IMR-90 (cell line): ENCODE measurements at regions not wholly inside any gene's neighbourhood (a gene's known extent, or its start where the extent isn't known, plus 50 kb on each side); places are given as distances from the start of the nearest gene placed in this dataset.

Experiments used
- ATAC-seq: fragments of 200-7000 bp; cut with Tn5 transposase; 2 replicates; pipeline ENCODE4 v1.9.1; 2020; ENCODE audit warnings: low read depth, mild to moderate bottlenecking, moderate library complexity
- BruUV-seq: library from RNA; stranded (reverse); fragments of 400-500 nt; replicated peaks from 2 replicates; lab custom pipeline; 2021; lab: Mats Ljungman, UMichigan
- CTCF ChIA-PET: fragments of 300-600 bp; formaldehyde crosslinking; extraction: SDS; loops from one replicate; lab custom pipeline; 2021; ENCODE audit warnings: antibody characterized with exemption; lab: Yijun Ruan, JAX
- POLR2A ChIA-PET: fragments of 300-600 bp; sonication (Branson Sonifier 250); formaldehyde crosslinking; loops from one replicate; lab custom pipeline; 2022; ENCODE audit warnings: antibody characterized with exemption; ENCODE audit not compliant: unreplicated experiment; lab: Charles Lee
- DNase-seq: peaks from one replicate; pipeline ENCODE4 v3.0.0; 2013
- H2AFZ ChIP-seq: replicated peaks from 2 replicates; pipeline ENCODE3; 2013; ENCODE audit warnings: low read length, mild to moderate bottlenecking; ENCODE audit not compliant: poor library complexity
- H2AK5ac ChIP-seq: 2 replicates; pipeline ENCODE4 v1.6.1; 2013; ENCODE audit warnings: low read depth, low read length, inconsistent platforms
- H2AK9ac ChIP-seq: replicated peaks from 2 replicates; pipeline ENCODE3; 2013; ENCODE audit warnings: mild to moderate bottlenecking, low read depth, low read length, moderate library complexity; ENCODE audit not compliant: poor library complexity
- H2BK120ac ChIP-seq: 2 replicates; pipeline ENCODE4 v1.6.1; 2013; ENCODE audit warnings: low read depth, low read length, inconsistent platforms
- H2BK15ac ChIP-seq: 3 replicates; pipeline ENCODE4 v1.6.1; 2013; ENCODE audit warnings: low read depth, low read length, inconsistent platforms
- H2BK20ac ChIP-seq: 2 replicates; pipeline ENCODE4 v1.6.1; 2013; ENCODE audit warnings: low read depth, mild to moderate bottlenecking, inconsistent platforms, low read length, moderate library complexity
- H2BK5ac ChIP-seq: 2 replicates; pipeline ENCODE4 v1.6.1; 2013; ENCODE audit warnings: mild to moderate bottlenecking, low read depth, low read length, inconsistent platforms; ENCODE audit not compliant: poor library complexity, severe bottlenecking
- H3K14ac ChIP-seq: replicated peaks from 2 replicates; pipeline ENCODE4 v1.6.1; 2013; ENCODE audit warnings: low read depth, low read length, inconsistent platforms
- H3K18ac ChIP-seq: 2 replicates; pipeline ENCODE4 v1.6.1; 2013; ENCODE audit warnings: low read depth, low read length, control low read depth
- H3K23ac ChIP-seq: 2 replicates; pipeline ENCODE4 v1.6.1; 2013; ENCODE audit warnings: low read depth, low read length, inconsistent platforms
- H3K27ac ChIP-seq: 2 replicates; pipeline ENCODE4 v1.5.1; 2013; ENCODE audit warnings: mild to moderate bottlenecking, control low read depth, low read length; ENCODE audit not compliant: insufficient read depth
- H3K27me3 ChIP-seq: 2 replicates; pipeline ENCODE4 v1.6.1; 2013; ENCODE audit warnings: low read length; ENCODE audit not compliant: control insufficient read depth, insufficient read depth
- H3K36me3 ChIP-seq: 2 replicates; pipeline ENCODE4 v1.6.1; 2013; ENCODE audit warnings: low read length, mixed read lengths; ENCODE audit not compliant: control insufficient read depth, insufficient read depth
- H3K4ac ChIP-seq: 2 replicates; pipeline ENCODE4 v1.6.1; 2013; ENCODE audit warnings: low read depth, low read length, inconsistent platforms
- H3K4me1 ChIP-seq: 2 replicates; pipeline ENCODE4 v1.6.1; 2013; ENCODE audit warnings: low read length, mixed read lengths; ENCODE audit not compliant: control insufficient read depth, insufficient read depth
- H3K4me2 ChIP-seq: 2 replicates; pipeline ENCODE4 v1.6.1; 2013; ENCODE audit warnings: low read depth, mild to moderate bottlenecking, control low read depth, low read length, moderate library complexity
- H3K4me3 ChIP-seq: 2 replicates; pipeline ENCODE4 v1.5.1; 2013; ENCODE audit warnings: low read depth, mild to moderate bottlenecking, control low read depth, low read length, moderate library complexity; ENCODE audit not compliant: insufficient read depth
- H3K56ac ChIP-seq: 2 replicates; pipeline ENCODE4 v1.6.1; 2013; ENCODE audit warnings: low read length, inconsistent platforms; ENCODE audit not compliant: insufficient read depth; ENCODE audit errors: extremely low read depth
- H3K79me1 ChIP-seq, 2 experiments: 2 replicates each; pipeline ENCODE4 v1.6.1; 2013; ENCODE audit warnings: low read length in 2 of 2, inconsistent platforms in 1 of 2, low read depth in 1 of 2
- H3K9ac ChIP-seq: 2 replicates; pipeline ENCODE4 v1.6.1; 2013; ENCODE audit warnings: low read depth, low read length, control low read depth
- H3K9me1 ChIP-seq: 2 replicates; pipeline ENCODE4 v1.6.1; 2013; ENCODE audit warnings: low read length, inconsistent platforms; ENCODE audit not compliant: insufficient read depth
- H3K9me3 ChIP-seq: 2 replicates; pipeline ENCODE4 v1.6.1; 2013; ENCODE audit warnings: low read length; ENCODE audit not compliant: control insufficient read depth, insufficient read depth
- H4K20me1 ChIP-seq: 2 replicates; pipeline ENCODE4 v1.6.1; 2013; ENCODE audit warnings: low read length, inconsistent platforms; ENCODE audit not compliant: insufficient read depth
- H4K5ac ChIP-seq: 2 replicates; pipeline ENCODE4 v1.6.1; 2013; ENCODE audit warnings: mild to moderate bottlenecking, low read depth, low read length, control low read depth
- H4K8ac ChIP-seq, 2 experiments: 2 replicates each; pipeline ENCODE4 v1.6.1; 2013; ENCODE audit warnings: low read depth in 2 of 2, low read length in 2 of 2, control low read depth in 1 of 2, inconsistent platforms in 1 of 2
- H4K91ac ChIP-seq: 2 replicates; pipeline ENCODE4 v1.6.1; 2013; ENCODE audit warnings: low read depth, low read length, inconsistent platforms; ENCODE audit not compliant: insufficient read depth
- BHLHE40 ChIP-seq: fragments of 150-350 bp; IDR thresholded peaks from 2 replicates; pipeline ENCODE4 v1.6.1; 2016; ENCODE audit warnings: mild to moderate bottlenecking, low read depth, low read length
- CEBPB ChIP-seq: IDR thresholded peaks from 2 replicates; pipeline ENCODE4 v1.6.1; 2012; ENCODE audit warnings: low read depth, low read length, improper control_type of control experiment
- CHD1 ChIP-seq: IDR thresholded peaks from 2 replicates; pipeline ENCODE4 v1.6.1; 2012; ENCODE audit warnings: low read depth, low read length, improper control_type of control experiment
- ELK1 ChIP-seq: fragments of 150-350 bp; IDR thresholded peaks from 2 replicates; pipeline ENCODE4 v1.6.1; 2016; ENCODE audit warnings: low read depth, mild to moderate bottlenecking, low read length, moderate library complexity, borderline replicate concordance
- FOS ChIP-seq: fragments of 150-350 bp; IDR thresholded peaks from 2 replicates; pipeline ENCODE4 v1.6.1; 2016; ENCODE audit warnings: low read depth, low read length
- MAFK ChIP-seq: IDR thresholded peaks from 2 replicates; pipeline ENCODE4 v1.6.1; 2012; ENCODE audit warnings: low read depth, low read length, improper control_type of control experiment
- MAZ ChIP-seq: IDR thresholded peaks from 2 replicates; pipeline ENCODE4 v1.6.1; 2012; ENCODE audit warnings: low read depth, mild to moderate bottlenecking, low read length, improper control_type of control experiment, moderate library complexity, borderline replicate concordance
- MXI1 ChIP-seq: IDR thresholded peaks from 2 replicates; pipeline ENCODE4 v1.6.1; 2012; ENCODE audit warnings: low read depth, mild to moderate bottlenecking, low read length, moderate library complexity, borderline replicate concordance
- NFE2L2 ChIP-seq: fragments of 150-350 bp; IDR thresholded peaks from 2 replicates; pipeline ENCODE4 v1.6.1; 2016; ENCODE audit warnings: low read depth, mild to moderate bottlenecking, low read length
- POLR2A ChIP-seq: IDR thresholded peaks from 2 replicates; pipeline ENCODE4 v1.6.1; 2012; ENCODE audit warnings: mild to moderate bottlenecking, low read depth, low read length
- RAD21 ChIP-seq: IDR thresholded peaks from 2 replicates; pipeline ENCODE4 v1.6.1; 2012; ENCODE audit warnings: low read length, improper control_type of control experiment
- RCOR1 ChIP-seq: IDR thresholded peaks from 2 replicates; pipeline ENCODE4 v1.6.1; 2012; ENCODE audit warnings: mild to moderate bottlenecking, low read length, improper control_type of control experiment; ENCODE audit not compliant: insufficient replicate concordance
- RFX5 ChIP-seq: IDR thresholded peaks from 2 replicates; pipeline ENCODE4 v1.8.0; 2012; ENCODE audit warnings: low read depth, mild to moderate bottlenecking, low read length, moderate library complexity
- SMC3 ChIP-seq: fragments of 150-350 bp; IDR thresholded peaks from 2 replicates; pipeline ENCODE4 v1.6.1; 2016; ENCODE audit warnings: low read depth, mild to moderate bottlenecking, antibody characterized with exemption, low read length, moderate library complexity
- USF2 ChIP-seq: fragments of 150-350 bp; IDR thresholded peaks from 2 replicates; pipeline ENCODE4 v1.6.1; 2017; ENCODE audit warnings: mild to moderate bottlenecking, antibody characterized with exemption, low read length, low read depth
- WGBS, 2 experiments: methylation state at CpG; one replicate each; pipeline versions ENCODE4 v1.1.5 to v1.1.7; 2013; ENCODE audit warnings: missing lambda C conversion rate in 2 of 2; ENCODE audit not compliant: insufficient read length in 1 of 2; ENCODE audit errors: extremely low coverage in 2 of 2; 5-methylcytosine and 5-hydroxymethylcytosine counted together
- dilution Hi-C: fragments of 300-500 bp; cut with HindIII; formaldehyde crosslinking; loops from one replicate; pipeline ENCODE4 v1.14.3; 2018; ENCODE audit warnings: low sequenced_read_pairs; ENCODE audit not compliant: unreplicated experiment
- in situ Hi-C: fragments of 300-500 bp; cut with MboI; formaldehyde crosslinking; loops from 3 replicates; pipeline ENCODE4 v1.14.3; 2019; ENCODE audit warnings: low sequenced_read_pairs, inconsistent platforms, mixed read lengths
- intact Hi-C: fragments of 100-400 bp; cut with micrococcal nuclease; formaldehyde crosslinking; loops from 2 replicates; pipeline ENCODE4 v1.10.0; 2022
- TF ChIP-seq, protein P1 (sequence below): conservative IDR thresholded peaks from 2 replicates; pipeline ENCODE4 v1.5.1; 2012; ENCODE audit warnings: mild to moderate bottlenecking, low read depth, low read length, improper control_type of control experiment

DNA sequence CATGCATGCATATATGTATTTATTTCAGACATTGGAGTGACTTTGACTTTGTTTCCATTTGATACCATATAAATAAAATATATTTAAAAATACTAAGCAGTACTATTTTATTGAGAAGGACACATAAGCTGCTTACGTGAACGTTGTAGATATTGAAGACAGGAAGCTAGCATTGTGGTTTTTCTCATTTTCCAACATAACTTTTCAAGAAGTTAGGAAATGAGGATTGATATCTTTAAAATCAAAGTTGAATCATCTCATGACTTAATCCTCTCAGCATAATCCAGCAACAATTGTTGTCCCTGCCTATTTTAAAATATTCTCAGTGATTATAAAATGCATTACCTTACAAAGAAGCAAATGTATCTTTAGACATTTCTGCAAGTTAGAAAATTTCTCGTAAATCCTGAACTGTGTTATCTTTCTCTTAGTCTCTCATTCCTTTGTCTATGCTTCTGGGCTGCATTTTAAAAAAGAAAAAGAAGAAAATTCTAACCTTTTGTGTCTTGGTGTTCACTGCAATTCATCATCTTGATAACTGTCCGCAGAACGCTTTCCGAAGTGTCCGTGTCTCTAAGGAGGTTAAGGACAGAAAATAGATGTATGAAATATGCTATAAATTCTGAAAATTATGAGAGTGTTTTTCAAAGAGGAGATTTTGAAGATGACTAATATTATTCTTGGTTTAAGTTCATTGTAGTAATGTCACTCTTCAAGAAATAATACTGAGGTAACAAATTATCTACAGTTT is 1089.9 kb upstream of the CDH6 start:
- Histone ChIP-seq H3K4me1 (no peaks in the 10 kb centered on the region), H3K9ac (no peak overlapping the region), H3K56ac (no peak overlapping the region), H3K79me1 (no peaks in the 10 kb centered on the region), H3K27ac (no peak overlapping the region), H3K27me3 (no peaks in the 10 kb centered on the region), H3K23ac (no peak overlapping the region), H2AK9ac (no peak overlapping the region), H3K9me3 (peaks cover 4% of the 10 kb centered on the region; the same call in 1 of the 2 replicates), H2AFZ (no peak overlapping the region), H3K36me3 (no peaks in the 10 kb centered on the region), H3K4me2 (no peak overlapping the region), H4K91ac (no peak overlapping the region), H4K5ac (no peak overlapping the region), H2BK5ac (no peak overlapping the region), H2AK5ac (no peak overlapping the region), H4K20me1 (no peaks in the 10 kb centered on the region), H3K4ac (no peak overlapping the region), H3K4me3 (no peak overlapping the region), H4K8ac (no peak overlapping the region), H3K14ac (no peak overlapping the region), H2BK120ac (no peak overlapping the region), H2BK15ac (no peak overlapping the region), H3K9me1 (no peaks in the 10 kb centered on the region), H2BK20ac (no peak overlapping the region), H3K18ac (no peak overlapping the region)
- ChIA-PET CTCF (interaction anchor here (0.5 to 0.6 kb wide), 3 partner anchors 10 to 1127 kb away, joined by 3 to 6 read pairs (median 3); no protein-coding TSS in a partner anchor), POLR2A (no interaction called here)
- DNase-seq (no peak), ATAC-seq (no peak)
- no CpG with 5 or more reads among the region's 7 CpGs for WGBS, 2 experiments
- intact Hi-C loops, result no loop called here
- no TSS peak for BruUV-seq
- TF ChIP-seq FOS (no peak), MXI1 (no peak), RAD21 (no peak), MAFK (no peak), RFX5 (no peak), CEBPB (no peak), CHD1 (no peak), BHLHE40 (no peak), RCOR1 (no peak), MAZ (no peak), SMC3 (no peak), NFE2L2 (no peak), ELK1 (no peak), USF2 (no peak), POLR2A (no peak)
- TF ChIP-seq, protein P1, sequence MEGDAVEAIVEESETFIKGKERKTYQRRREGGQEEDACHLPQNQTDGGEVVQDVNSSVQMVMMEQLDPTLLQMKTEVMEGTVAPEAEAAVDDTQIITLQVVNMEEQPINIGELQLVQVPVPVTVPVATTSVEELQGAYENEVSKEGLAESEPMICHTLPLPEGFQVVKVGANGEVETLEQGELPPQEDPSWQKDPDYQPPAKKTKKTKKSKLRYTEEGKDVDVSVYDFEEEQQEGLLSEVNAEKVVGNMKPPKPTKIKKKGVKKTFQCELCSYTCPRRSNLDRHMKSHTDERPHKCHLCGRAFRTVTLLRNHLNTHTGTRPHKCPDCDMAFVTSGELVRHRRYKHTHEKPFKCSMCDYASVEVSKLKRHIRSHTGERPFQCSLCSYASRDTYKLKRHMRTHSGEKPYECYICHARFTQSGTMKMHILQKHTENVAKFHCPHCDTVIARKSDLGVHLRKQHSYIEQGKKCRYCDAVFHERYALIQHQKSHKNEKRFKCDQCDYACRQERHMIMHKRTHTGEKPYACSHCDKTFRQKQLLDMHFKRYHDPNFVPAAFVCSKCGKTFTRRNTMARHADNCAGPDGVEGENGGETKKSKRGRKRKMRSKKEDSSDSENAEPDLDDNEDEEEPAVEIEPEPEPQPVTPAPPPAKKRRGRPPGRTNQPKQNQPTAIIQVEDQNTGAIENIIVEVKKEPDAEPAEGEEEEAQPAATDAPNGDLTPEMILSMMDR, result no peak
- in situ Hi-C loops, result no loop called here
- dilution Hi-C loops, result no loop called here
